IMR-90 (cell line): ENCODE measurements at regions not wholly inside any gene's neighbourhood (a gene's known extent, or its start where the extent isn't known, plus 50 kb on each side); places are given as distances from the start of the nearest gene placed in this dataset.

ENCODE experiments used
- ATAC-seq: fragments of 200-7000 bp; cut with Tn5 transposase; 2 replicates; pipeline ENCODE4 v1.9.1; 2020; ENCODE audit warnings: low read depth, mild to moderate bottlenecking, moderate library complexity
- BruUV-seq: library from RNA; stranded (reverse); fragments of 400-500 nt; replicated peaks from 2 replicates; lab custom pipeline; 2021; lab: Mats Ljungman, UMichigan
- CTCF ChIA-PET: fragments of 300-600 bp; formaldehyde crosslinking; extraction: SDS; loops from one replicate; lab custom pipeline; 2021; ENCODE audit warnings: antibody characterized with exemption; lab: Yijun Ruan, JAX
- POLR2A ChIA-PET: fragments of 300-600 bp; sonication (Branson Sonifier 250); formaldehyde crosslinking; loops from one replicate; lab custom pipeline; 2022; ENCODE audit warnings: antibody characterized with exemption; ENCODE audit not compliant: unreplicated experiment; lab: Charles Lee
- DNase-seq: peaks from one replicate; pipeline ENCODE4 v3.0.0; 2013
- H2AFZ ChIP-seq: replicated peaks from 2 replicates; pipeline ENCODE3; 2013; ENCODE audit warnings: low read length, mild to moderate bottlenecking; ENCODE audit not compliant: poor library complexity
- H2AK5ac ChIP-seq: 2 replicates; pipeline ENCODE4 v1.6.1; 2013; ENCODE audit warnings: low read depth, low read length, inconsistent platforms
- H2AK9ac ChIP-seq: replicated peaks from 2 replicates; pipeline ENCODE3; 2013; ENCODE audit warnings: mild to moderate bottlenecking, low read depth, low read length, moderate library complexity; ENCODE audit not compliant: poor library complexity
- H2BK120ac ChIP-seq: 2 replicates; pipeline ENCODE4 v1.6.1; 2013; ENCODE audit warnings: low read depth, low read length, inconsistent platforms
- H2BK15ac ChIP-seq: 3 replicates; pipeline ENCODE4 v1.6.1; 2013; ENCODE audit warnings: low read depth, low read length, inconsistent platforms
- H2BK20ac ChIP-seq: 2 replicates; pipeline ENCODE4 v1.6.1; 2013; ENCODE audit warnings: low read depth, mild to moderate bottlenecking, inconsistent platforms, low read length, moderate library complexity
- H2BK5ac ChIP-seq: 2 replicates; pipeline ENCODE4 v1.6.1; 2013; ENCODE audit warnings: mild to moderate bottlenecking, low read depth, low read length, inconsistent platforms; ENCODE audit not compliant: poor library complexity, severe bottlenecking
- H3K14ac ChIP-seq: replicated peaks from 2 replicates; pipeline ENCODE4 v1.6.1; 2013; ENCODE audit warnings: low read depth, low read length, inconsistent platforms
- H3K18ac ChIP-seq: 2 replicates; pipeline ENCODE4 v1.6.1; 2013; ENCODE audit warnings: low read depth, low read length, control low read depth
- H3K23ac ChIP-seq: 2 replicates; pipeline ENCODE4 v1.6.1; 2013; ENCODE audit warnings: low read depth, low read length, inconsistent platforms
- H3K27ac ChIP-seq: 2 replicates; pipeline ENCODE4 v1.5.1; 2013; ENCODE audit warnings: mild to moderate bottlenecking, control low read depth, low read length; ENCODE audit not compliant: insufficient read depth
- H3K27me3 ChIP-seq: 2 replicates; pipeline ENCODE4 v1.6.1; 2013; ENCODE audit warnings: low read length; ENCODE audit not compliant: control insufficient read depth, insufficient read depth
- H3K36me3 ChIP-seq: 2 replicates; pipeline ENCODE4 v1.6.1; 2013; ENCODE audit warnings: low read length, mixed read lengths; ENCODE audit not compliant: control insufficient read depth, insufficient read depth
- H3K4ac ChIP-seq: 2 replicates; pipeline ENCODE4 v1.6.1; 2013; ENCODE audit warnings: low read depth, low read length, inconsistent platforms
- H3K4me1 ChIP-seq: 2 replicates; pipeline ENCODE4 v1.6.1; 2013; ENCODE audit warnings: low read length, mixed read lengths; ENCODE audit not compliant: control insufficient read depth, insufficient read depth
- H3K4me2 ChIP-seq: 2 replicates; pipeline ENCODE4 v1.6.1; 2013; ENCODE audit warnings: low read depth, mild to moderate bottlenecking, control low read depth, low read length, moderate library complexity
- H3K4me3 ChIP-seq: 2 replicates; pipeline ENCODE4 v1.5.1; 2013; ENCODE audit warnings: low read depth, mild to moderate bottlenecking, control low read depth, low read length, moderate library complexity; ENCODE audit not compliant: insufficient read depth
- H3K56ac ChIP-seq: 2 replicates; pipeline ENCODE4 v1.6.1; 2013; ENCODE audit warnings: low read length, inconsistent platforms; ENCODE audit not compliant: insufficient read depth; ENCODE audit errors: extremely low read depth
- H3K79me1 ChIP-seq, 2 experiments: 2 replicates each; pipeline ENCODE4 v1.6.1; 2013; ENCODE audit warnings: low read length in 2 of 2, inconsistent platforms in 1 of 2, low read depth in 1 of 2
- H3K9ac ChIP-seq: 2 replicates; pipeline ENCODE4 v1.6.1; 2013; ENCODE audit warnings: low read depth, low read length, control low read depth
- H3K9me1 ChIP-seq: 2 replicates; pipeline ENCODE4 v1.6.1; 2013; ENCODE audit warnings: low read length, inconsistent platforms; ENCODE audit not compliant: insufficient read depth
- H3K9me3 ChIP-seq: 2 replicates; pipeline ENCODE4 v1.6.1; 2013; ENCODE audit warnings: low read length; ENCODE audit not compliant: control insufficient read depth, insufficient read depth
- H4K20me1 ChIP-seq: 2 replicates; pipeline ENCODE4 v1.6.1; 2013; ENCODE audit warnings: low read length, inconsistent platforms; ENCODE audit not compliant: insufficient read depth
- H4K5ac ChIP-seq: 2 replicates; pipeline ENCODE4 v1.6.1; 2013; ENCODE audit warnings: mild to moderate bottlenecking, low read depth, low read length, control low read depth
- H4K8ac ChIP-seq, 2 experiments: 2 replicates each; pipeline ENCODE4 v1.6.1; 2013; ENCODE audit warnings: low read depth in 2 of 2, low read length in 2 of 2, control low read depth in 1 of 2, inconsistent platforms in 1 of 2
- H4K91ac ChIP-seq: 2 replicates; pipeline ENCODE4 v1.6.1; 2013; ENCODE audit warnings: low read depth, low read length, inconsistent platforms; ENCODE audit not compliant: insufficient read depth
- BHLHE40 ChIP-seq: fragments of 150-350 bp; IDR thresholded peaks from 2 replicates; pipeline ENCODE4 v1.6.1; 2016; ENCODE audit warnings: mild to moderate bottlenecking, low read depth, low read length
- CEBPB ChIP-seq: IDR thresholded peaks from 2 replicates; pipeline ENCODE4 v1.6.1; 2012; ENCODE audit warnings: low read depth, low read length, improper control_type of control experiment
- CHD1 ChIP-seq: IDR thresholded peaks from 2 replicates; pipeline ENCODE4 v1.6.1; 2012; ENCODE audit warnings: low read depth, low read length, improper control_type of control experiment
- FOS ChIP-seq: fragments of 150-350 bp; IDR thresholded peaks from 2 replicates; pipeline ENCODE4 v1.6.1; 2016; ENCODE audit warnings: low read depth, low read length
- MAFK ChIP-seq: IDR thresholded peaks from 2 replicates; pipeline ENCODE4 v1.6.1; 2012; ENCODE audit warnings: low read depth, low read length, improper control_type of control experiment
- MAZ ChIP-seq: IDR thresholded peaks from 2 replicates; pipeline ENCODE4 v1.6.1; 2012; ENCODE audit warnings: low read depth, mild to moderate bottlenecking, low read length, improper control_type of control experiment, moderate library complexity, borderline replicate concordance
- MXI1 ChIP-seq: IDR thresholded peaks from 2 replicates; pipeline ENCODE4 v1.6.1; 2012; ENCODE audit warnings: low read depth, mild to moderate bottlenecking, low read length, moderate library complexity, borderline replicate concordance
- NFE2L2 ChIP-seq: fragments of 150-350 bp; IDR thresholded peaks from 2 replicates; pipeline ENCODE4 v1.6.1; 2016; ENCODE audit warnings: low read depth, mild to moderate bottlenecking, low read length
- POLR2A ChIP-seq: IDR thresholded peaks from 2 replicates; pipeline ENCODE4 v1.6.1; 2012; ENCODE audit warnings: mild to moderate bottlenecking, low read depth, low read length
- RAD21 ChIP-seq: IDR thresholded peaks from 2 replicates; pipeline ENCODE4 v1.6.1; 2012; ENCODE audit warnings: low read length, improper control_type of control experiment
- RCOR1 ChIP-seq: IDR thresholded peaks from 2 replicates; pipeline ENCODE4 v1.6.1; 2012; ENCODE audit warnings: mild to moderate bottlenecking, low read length, improper control_type of control experiment; ENCODE audit not compliant: insufficient replicate concordance
- RFX5 ChIP-seq: IDR thresholded peaks from 2 replicates; pipeline ENCODE4 v1.8.0; 2012; ENCODE audit warnings: low read depth, mild to moderate bottlenecking, low read length, moderate library complexity
- SMC3 ChIP-seq: fragments of 150-350 bp; IDR thresholded peaks from 2 replicates; pipeline ENCODE4 v1.6.1; 2016; ENCODE audit warnings: low read depth, mild to moderate bottlenecking, antibody characterized with exemption, low read length, moderate library complexity
- USF2 ChIP-seq: fragments of 150-350 bp; IDR thresholded peaks from 2 replicates; pipeline ENCODE4 v1.6.1; 2017; ENCODE audit warnings: mild to moderate bottlenecking, antibody characterized with exemption, low read length, low read depth
- WGBS, 2 experiments: methylation state at CpG; one replicate each; pipeline versions ENCODE4 v1.1.5 to v1.1.7; 2013; ENCODE audit warnings: missing lambda C conversion rate in 2 of 2; ENCODE audit not compliant: insufficient read length in 1 of 2; ENCODE audit errors: extremely low coverage in 2 of 2; 5-methylcytosine and 5-hydroxymethylcytosine counted together
- dilution Hi-C: fragments of 300-500 bp; cut with HindIII; formaldehyde crosslinking; loops from one replicate; pipeline ENCODE4 v1.14.3; 2018; ENCODE audit warnings: low sequenced_read_pairs; ENCODE audit not compliant: unreplicated experiment
- in situ Hi-C: fragments of 300-500 bp; cut with MboI; formaldehyde crosslinking; loops from 3 replicates; pipeline ENCODE4 v1.14.3; 2019; ENCODE audit warnings: low sequenced_read_pairs, inconsistent platforms, mixed read lengths
- intact Hi-C: fragments of 100-400 bp; cut with micrococcal nuclease; formaldehyde crosslinking; loops from 2 replicates; pipeline ENCODE4 v1.10.0; 2022
- TF ChIP-seq, protein P1 (sequence below): fragments of 150-350 bp; IDR thresholded peaks from 2 replicates; pipeline ENCODE4 v1.6.1; 2016; ENCODE audit warnings: low read depth, mild to moderate bottlenecking, low read length, moderate library complexity, borderline replicate concordance
- TF ChIP-seq, protein P2 (sequence below): conservative IDR thresholded peaks from 2 replicates; pipeline ENCODE4 v1.5.1; 2012; ENCODE audit warnings: mild to moderate bottlenecking, low read depth, low read length, improper control_type of control experiment

DNA sequence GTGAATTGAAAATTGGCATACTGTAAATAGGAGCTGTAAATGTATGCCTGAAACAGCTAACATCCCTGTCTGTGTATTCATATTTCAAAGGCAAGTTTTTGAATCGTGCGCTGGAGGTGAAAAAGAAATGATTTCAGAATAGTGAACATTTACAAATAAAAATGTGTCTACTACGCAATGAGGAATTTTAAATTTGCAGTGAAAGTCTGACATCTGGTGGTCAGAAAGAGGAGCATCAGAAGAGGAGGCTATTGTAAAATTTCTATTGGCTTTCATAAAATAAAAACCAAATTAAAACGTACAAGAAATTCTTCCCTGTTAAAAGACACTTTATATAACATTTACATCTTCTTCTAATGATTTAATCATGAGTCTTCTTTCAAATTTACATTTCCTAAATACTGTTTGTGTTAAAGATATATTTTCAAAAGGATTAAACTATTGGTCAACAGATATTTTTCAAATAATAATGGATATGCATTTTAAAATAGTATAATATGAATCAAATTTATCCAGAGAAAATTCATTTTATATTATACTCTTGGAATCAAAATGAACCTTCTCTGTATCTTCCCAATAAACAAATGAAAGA is 113.7 kb upstream of the RRP15 start:
- WGBS, 2 experiments = no CpG with 5 or more reads among the region's 4 CpGs
- H3K14ac ChIP-seq = no peak overlapping the region
- H3K36me3 ChIP-seq = no peaks in the 10 kb centered on the region
- DNase-seq = peak; percentile 49
- BruUV-seq = no TSS peak
- TF ChIP-seq CHD1 (no peak), RAD21 (peak; percentile 73), CEBPB (no peak), POLR2A (no peak), MXI1 (no peak), RCOR1 (no peak), MAZ (no peak), NFE2L2 (no peak), FOS (no peak), USF2 (no peak), SMC3 (peak; percentile 66), MAFK (0 out of 2 replicates have a peak, but pooled peaks have one; percentile 8), RFX5 (no peak), BHLHE40 (no peak)
- TF ChIP-seq, protein P1, sequence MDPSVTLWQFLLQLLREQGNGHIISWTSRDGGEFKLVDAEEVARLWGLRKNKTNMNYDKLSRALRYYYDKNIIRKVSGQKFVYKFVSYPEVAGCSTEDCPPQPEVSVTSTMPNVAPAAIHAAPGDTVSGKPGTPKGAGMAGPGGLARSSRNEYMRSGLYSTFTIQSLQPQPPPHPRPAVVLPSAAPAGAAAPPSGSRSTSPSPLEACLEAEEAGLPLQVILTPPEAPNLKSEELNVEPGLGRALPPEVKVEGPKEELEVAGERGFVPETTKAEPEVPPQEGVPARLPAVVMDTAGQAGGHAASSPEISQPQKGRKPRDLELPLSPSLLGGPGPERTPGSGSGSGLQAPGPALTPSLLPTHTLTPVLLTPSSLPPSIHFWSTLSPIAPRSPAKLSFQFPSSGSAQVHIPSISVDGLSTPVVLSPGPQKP = no peak
- TF ChIP-seq, protein P2, sequence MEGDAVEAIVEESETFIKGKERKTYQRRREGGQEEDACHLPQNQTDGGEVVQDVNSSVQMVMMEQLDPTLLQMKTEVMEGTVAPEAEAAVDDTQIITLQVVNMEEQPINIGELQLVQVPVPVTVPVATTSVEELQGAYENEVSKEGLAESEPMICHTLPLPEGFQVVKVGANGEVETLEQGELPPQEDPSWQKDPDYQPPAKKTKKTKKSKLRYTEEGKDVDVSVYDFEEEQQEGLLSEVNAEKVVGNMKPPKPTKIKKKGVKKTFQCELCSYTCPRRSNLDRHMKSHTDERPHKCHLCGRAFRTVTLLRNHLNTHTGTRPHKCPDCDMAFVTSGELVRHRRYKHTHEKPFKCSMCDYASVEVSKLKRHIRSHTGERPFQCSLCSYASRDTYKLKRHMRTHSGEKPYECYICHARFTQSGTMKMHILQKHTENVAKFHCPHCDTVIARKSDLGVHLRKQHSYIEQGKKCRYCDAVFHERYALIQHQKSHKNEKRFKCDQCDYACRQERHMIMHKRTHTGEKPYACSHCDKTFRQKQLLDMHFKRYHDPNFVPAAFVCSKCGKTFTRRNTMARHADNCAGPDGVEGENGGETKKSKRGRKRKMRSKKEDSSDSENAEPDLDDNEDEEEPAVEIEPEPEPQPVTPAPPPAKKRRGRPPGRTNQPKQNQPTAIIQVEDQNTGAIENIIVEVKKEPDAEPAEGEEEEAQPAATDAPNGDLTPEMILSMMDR = peak; percentile 84
- dilution Hi-C loops = no loop called here
- CTCF ChIA-PET = interaction anchor here (0.6 to 1.4 kb wide), 2 partner anchors 11 to 574 kb away, joined by 3 to 4 read pairs; no protein-coding TSS in a partner anchor
- H3K79me1 ChIP-seq = no peaks in the 10 kb centered on the region
- no peaks in the 10 kb centered on the region for H3K9me3 ChIP-seq
- H4K5ac ChIP-seq = no peak overlapping the region
- H4K8ac ChIP-seq = no peak overlapping the region
- no peak overlapping the region for H2AFZ ChIP-seq
- H2BK15ac ChIP-seq = no peak overlapping the region
- in situ Hi-C loops = no loop called here
- H4K20me1 ChIP-seq = no peaks in the 10 kb centered on the region
- H3K9me1 ChIP-seq = no peaks in the 10 kb centered on the region
- no peaks in the 10 kb centered on the region for H3K4me1 ChIP-seq
- H2AK5ac ChIP-seq = no peak overlapping the region
- H2BK20ac ChIP-seq = no peak overlapping the region
- no peak overlapping the region for H4K91ac ChIP-seq
- intact Hi-C loops = loop anchor here (1.0 to 10.0 kb wide), 3 partner anchors 282 to 1567 kb away; no protein-coding TSS in a partner anchor
- no peak overlapping the region for H3K4ac ChIP-seq
- H3K56ac ChIP-seq = no peak overlapping the region
- no peak overlapping the region for H3K23ac ChIP-seq
- H3K4me3 ChIP-seq = no peak overlapping the region
- no peak overlapping the region for H3K27ac ChIP-seq
- no peak overlapping the region for H3K9ac ChIP-seq
- no peak overlapping the region for H2BK120ac ChIP-seq
- no peak overlapping the region for H2AK9ac ChIP-seq
- ATAC-seq = peak; percentile 62
- H3K27me3 ChIP-seq = peaks cover 13% of the 10 kb centered on the region
- H3K4me2 ChIP-seq = no peak overlapping the region
- no peak overlapping the region for H2BK5ac ChIP-seq
- POLR2A ChIA-PET = no interaction called here
- H3K18ac ChIP-seq = no peak overlapping the region
